ENCODE measurements at regions not wholly inside any gene's neighbourhood (a gene's known extent, or its start where the extent isn't known, plus 50 kb on each side); places are given as distances from the start of the nearest gene placed in this dataset.

DNA sequence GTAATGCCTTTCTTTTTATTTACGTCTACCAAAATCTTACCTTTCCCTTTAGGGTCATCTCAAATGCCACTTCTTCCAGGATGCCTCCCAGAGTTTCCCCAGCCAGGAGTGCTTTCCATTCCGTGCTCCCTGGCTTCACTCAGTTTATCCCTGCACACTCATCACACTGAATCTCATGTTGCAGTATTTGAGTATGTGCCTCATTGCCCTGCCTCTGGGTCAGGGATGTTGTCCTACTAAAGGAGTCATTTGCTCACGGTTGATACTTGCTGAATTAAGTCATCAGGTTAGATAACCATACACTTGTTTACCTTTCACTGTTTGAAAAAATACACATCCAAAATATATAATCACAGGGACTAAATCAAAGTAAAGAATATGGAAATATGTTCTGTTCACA is 356.2 kb upstream of the GATB start:
- WGBS (ENCODE audit: insufficient coverage, low lambda C conversion rate), result 80% methylated on average over 1 of the region's 3 CpGs
- no peaks in the 10 kb centered on the region for H3K9me3 ChIP-seq (ENCODE audit: control insufficient read depth, low read depth, low read length)
- no peaks in the 10 kb centered on the region for H3K36me3 ChIP-seq (ENCODE audit: control insufficient read depth, insufficient read depth, low read length)
- H3K27me3 ChIP-seq (ENCODE audit: control insufficient read depth, insufficient read depth, low read length), result no peaks in the 10 kb centered on the region
- H3K27ac ChIP-seq (ENCODE audit: low read length), result no peak overlapping the region
- no peak for DNase-seq
- no peak overlapping the region for H3K4me3 ChIP-seq (ENCODE audit: low read length)
- H3K4me1 ChIP-seq (ENCODE audit: control insufficient read depth, insufficient read depth, low read length), result no peaks in the 10 kb centered on the region

DNA sequence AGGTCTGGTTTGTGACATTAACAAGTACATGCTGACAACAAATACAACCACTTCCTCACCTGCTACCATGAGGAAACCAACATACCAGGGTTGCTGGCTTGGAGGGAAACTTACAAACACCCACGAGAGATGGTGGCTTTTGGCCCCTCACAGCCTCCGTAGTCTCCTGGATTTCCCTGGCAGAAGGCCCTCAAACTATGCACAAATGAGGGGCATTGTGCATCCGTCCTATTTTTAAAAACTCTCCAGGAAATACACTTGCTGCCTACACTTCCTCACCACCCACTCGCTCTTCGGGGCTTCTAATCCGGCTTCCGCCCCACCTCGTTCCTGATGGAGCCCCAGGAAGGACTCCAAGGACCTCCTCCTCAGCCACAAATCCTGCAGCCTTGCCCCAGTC is 355.0 kb upstream of the GATB start:
- H3K4me1 ChIP-seq (ENCODE audit: control insufficient read depth, insufficient read depth, low read length), result no peaks in the 10 kb centered on the region
- WGBS (ENCODE audit: insufficient coverage, low lambda C conversion rate), result 86% methylated on average over 2 of the region's 8 CpGs
- H3K27ac ChIP-seq (ENCODE audit: low read length), result no peak overlapping the region
- H3K9me3 ChIP-seq (ENCODE audit: control insufficient read depth, low read depth, low read length), result no peaks in the 10 kb centered on the region
- no peak for DNase-seq
- no peaks in the 10 kb centered on the region for H3K27me3 ChIP-seq (ENCODE audit: control insufficient read depth, insufficient read depth, low read length)
- no peaks in the 10 kb centered on the region for H3K36me3 ChIP-seq (ENCODE audit: control insufficient read depth, insufficient read depth, low read length)
- no peak overlapping the region for H3K4me3 ChIP-seq (ENCODE audit: low read length)

DNA sequence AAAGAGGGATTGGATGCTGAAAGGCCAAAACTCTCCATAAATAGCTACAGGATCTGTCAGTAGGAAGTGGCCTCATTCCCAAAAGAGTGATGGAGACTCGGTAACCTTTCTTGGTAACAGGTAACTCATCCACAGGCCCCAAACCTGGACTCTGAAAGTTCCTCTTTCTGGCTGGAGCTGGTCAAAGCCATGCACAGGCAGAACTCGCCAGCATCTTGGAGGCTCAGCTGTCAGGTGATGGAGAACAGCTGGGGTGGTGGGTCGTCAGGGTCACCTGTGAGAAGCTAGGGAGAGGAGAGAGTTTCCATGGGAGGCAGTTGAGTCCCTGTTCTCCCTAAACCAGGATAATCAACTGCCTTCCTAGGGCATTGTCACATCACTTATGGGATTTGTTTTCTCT is 354.3 kb upstream of the GATB start:
- Histone ChIP-seq H3K27me3 (ENCODE audit: control insufficient read depth, insufficient read depth, low read length) (no peaks in the 10 kb centered on the region), H3K4me3 (ENCODE audit: low read length) (no peak overlapping the region), H3K27ac (ENCODE audit: low read length) (no peak overlapping the region), H3K9me3 (ENCODE audit: control insufficient read depth, low read depth, low read length) (no peaks in the 10 kb centered on the region), H3K36me3 (ENCODE audit: control insufficient read depth, insufficient read depth, low read length) (no peaks in the 10 kb centered on the region), H3K4me1 (ENCODE audit: control insufficient read depth, insufficient read depth, low read length) (no peaks in the 10 kb centered on the region)
- no CpG with 5 or more reads among the region's 3 CpGs for WGBS (ENCODE audit: insufficient coverage, low lambda C conversion rate)
- DNase-seq, result no peak

DNA sequence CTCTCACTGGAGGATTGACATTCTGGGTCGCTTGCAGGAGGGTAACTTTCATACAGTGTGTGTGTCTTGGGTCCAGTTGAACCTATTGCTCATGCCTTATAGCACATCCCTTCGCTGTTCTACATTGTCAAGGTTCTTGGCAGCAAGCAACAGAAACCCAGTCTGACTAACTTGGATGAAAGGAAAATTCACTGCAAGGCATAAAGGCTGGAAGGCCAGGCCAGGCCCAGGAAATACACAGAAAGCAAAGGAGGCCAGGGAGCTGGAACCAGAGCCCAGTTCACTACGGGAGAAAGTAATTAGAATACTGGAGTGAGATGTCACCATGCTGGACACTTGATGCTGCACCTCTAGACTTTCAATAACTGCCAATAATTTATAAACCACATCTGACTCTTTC is 353.8 kb upstream of the GATB start:
- Histone ChIP-seq H3K4me3 (ENCODE audit: low read length) (no peak overlapping the region), H3K36me3 (ENCODE audit: control insufficient read depth, insufficient read depth, low read length) (no peaks in the 10 kb centered on the region), H3K27ac (ENCODE audit: low read length) (no peak overlapping the region), H3K9me3 (ENCODE audit: control insufficient read depth, low read depth, low read length) (no peaks in the 10 kb centered on the region), H3K4me1 (ENCODE audit: control insufficient read depth, insufficient read depth, low read length) (no peaks in the 10 kb centered on the region), H3K27me3 (ENCODE audit: control insufficient read depth, insufficient read depth, low read length) (no peaks in the 10 kb centered on the region)
- DNase-seq, result no peak
- WGBS (ENCODE audit: insufficient coverage, low lambda C conversion rate), result no CpG with 5 or more reads among the region's 3 CpGs

DNA sequence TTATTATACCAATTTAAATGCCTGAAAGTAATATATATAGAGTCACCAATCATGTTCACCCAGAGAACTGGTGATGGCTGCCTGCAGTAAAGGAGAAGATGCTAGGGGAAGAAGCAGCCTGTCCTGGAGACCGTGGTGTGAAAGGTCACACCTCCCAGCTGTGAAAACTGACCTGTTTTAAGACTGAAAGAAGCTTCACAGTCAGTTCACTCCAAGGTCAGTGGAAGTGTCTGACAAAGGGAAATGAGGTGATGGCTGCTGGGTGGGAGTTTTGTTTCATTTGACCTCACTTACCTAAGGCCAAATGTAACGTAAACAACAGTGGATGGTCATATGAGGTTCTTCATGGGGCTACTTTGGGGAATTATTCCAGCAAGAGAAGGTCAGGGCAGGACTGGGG is 352.1 kb upstream of the GATB start:
- Histone ChIP-seq H3K4me3 (ENCODE audit: low read length) (no peak overlapping the region), H3K27me3 (ENCODE audit: control insufficient read depth, insufficient read depth, low read length) (no peaks in the 10 kb centered on the region), H3K27ac (ENCODE audit: low read length) (no peak overlapping the region), H3K9me3 (ENCODE audit: control insufficient read depth, low read depth, low read length) (no peaks in the 10 kb centered on the region), H3K4me1 (ENCODE audit: control insufficient read depth, insufficient read depth, low read length) (no peaks in the 10 kb centered on the region), H3K36me3 (ENCODE audit: control insufficient read depth, insufficient read depth, low read length) (no peaks in the 10 kb centered on the region)
- no CpG with 5 or more reads among the region's 2 CpGs for WGBS (ENCODE audit: insufficient coverage, low lambda C conversion rate)
- no peak for DNase-seq

DNA sequence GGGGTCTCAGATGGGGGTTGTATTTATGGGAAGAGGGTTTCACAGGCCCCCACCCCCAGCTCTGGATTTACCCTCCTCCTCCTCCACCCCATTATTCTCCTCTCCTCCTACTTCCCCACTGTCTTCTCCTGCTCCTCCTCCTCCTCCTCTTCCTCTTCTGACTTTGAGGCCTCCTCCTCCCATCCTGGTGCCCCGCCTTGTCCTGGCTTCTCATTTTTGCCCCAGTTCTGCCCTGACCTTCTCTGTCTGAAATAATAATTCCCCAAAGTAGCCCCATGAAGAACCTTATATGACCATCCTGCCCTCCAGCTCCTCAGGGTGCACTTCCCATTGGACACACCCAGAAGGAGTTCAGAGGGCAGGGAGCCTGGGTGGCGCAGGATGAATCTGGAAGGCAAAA is 351.4 kb upstream of the GATB start:
- no peak for DNase-seq
- Histone ChIP-seq H3K36me3 (ENCODE audit: control insufficient read depth, insufficient read depth, low read length) (no peaks in the 10 kb centered on the region), H3K4me3 (ENCODE audit: low read length) (no peak overlapping the region), H3K4me1 (ENCODE audit: control insufficient read depth, insufficient read depth, low read length) (no peaks in the 10 kb centered on the region), H3K27ac (ENCODE audit: low read length) (no peak overlapping the region), H3K9me3 (ENCODE audit: control insufficient read depth, low read depth, low read length) (no peaks in the 10 kb centered on the region), H3K27me3 (ENCODE audit: control insufficient read depth, insufficient read depth, low read length) (no peaks in the 10 kb centered on the region)
- WGBS (ENCODE audit: insufficient coverage, low lambda C conversion rate), result 100% methylated on average over 1 of the region's 2 CpGs

DNA sequence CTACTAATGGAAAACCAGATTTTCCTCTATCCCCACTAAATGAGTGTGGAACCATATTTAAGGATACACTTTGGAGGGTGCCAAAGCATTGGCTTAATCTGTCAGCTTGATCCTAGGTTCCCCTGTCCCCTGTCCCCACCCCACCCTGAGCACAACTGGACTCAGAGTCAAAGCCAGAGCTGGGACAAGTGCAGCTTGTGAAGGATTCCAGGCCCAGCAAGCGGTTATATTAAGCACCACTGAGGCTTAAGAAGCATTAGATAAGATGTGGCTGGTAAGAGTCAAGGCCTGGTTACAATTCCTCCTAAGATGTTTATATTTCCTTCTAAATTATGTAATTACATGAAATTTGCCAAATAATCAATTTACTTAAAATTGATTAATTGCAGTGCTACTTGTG is 350.0 kb upstream of the GATB start:
- Histone ChIP-seq H3K27ac (ENCODE audit: low read length) (no peak overlapping the region), H3K4me3 (ENCODE audit: low read length) (no peak overlapping the region), H3K36me3 (ENCODE audit: control insufficient read depth, insufficient read depth, low read length) (no peaks in the 10 kb centered on the region), H3K27me3 (ENCODE audit: control insufficient read depth, insufficient read depth, low read length) (no peaks in the 10 kb centered on the region), H3K4me1 (ENCODE audit: control insufficient read depth, insufficient read depth, low read length) (no peaks in the 10 kb centered on the region), H3K9me3 (ENCODE audit: control insufficient read depth, low read depth, low read length) (no peaks in the 10 kb centered on the region)
- DNase-seq, result no peak
- no CpG with 5 or more reads among the region's 1 CpG for WGBS (ENCODE audit: insufficient coverage, low lambda C conversion rate)

DNA sequence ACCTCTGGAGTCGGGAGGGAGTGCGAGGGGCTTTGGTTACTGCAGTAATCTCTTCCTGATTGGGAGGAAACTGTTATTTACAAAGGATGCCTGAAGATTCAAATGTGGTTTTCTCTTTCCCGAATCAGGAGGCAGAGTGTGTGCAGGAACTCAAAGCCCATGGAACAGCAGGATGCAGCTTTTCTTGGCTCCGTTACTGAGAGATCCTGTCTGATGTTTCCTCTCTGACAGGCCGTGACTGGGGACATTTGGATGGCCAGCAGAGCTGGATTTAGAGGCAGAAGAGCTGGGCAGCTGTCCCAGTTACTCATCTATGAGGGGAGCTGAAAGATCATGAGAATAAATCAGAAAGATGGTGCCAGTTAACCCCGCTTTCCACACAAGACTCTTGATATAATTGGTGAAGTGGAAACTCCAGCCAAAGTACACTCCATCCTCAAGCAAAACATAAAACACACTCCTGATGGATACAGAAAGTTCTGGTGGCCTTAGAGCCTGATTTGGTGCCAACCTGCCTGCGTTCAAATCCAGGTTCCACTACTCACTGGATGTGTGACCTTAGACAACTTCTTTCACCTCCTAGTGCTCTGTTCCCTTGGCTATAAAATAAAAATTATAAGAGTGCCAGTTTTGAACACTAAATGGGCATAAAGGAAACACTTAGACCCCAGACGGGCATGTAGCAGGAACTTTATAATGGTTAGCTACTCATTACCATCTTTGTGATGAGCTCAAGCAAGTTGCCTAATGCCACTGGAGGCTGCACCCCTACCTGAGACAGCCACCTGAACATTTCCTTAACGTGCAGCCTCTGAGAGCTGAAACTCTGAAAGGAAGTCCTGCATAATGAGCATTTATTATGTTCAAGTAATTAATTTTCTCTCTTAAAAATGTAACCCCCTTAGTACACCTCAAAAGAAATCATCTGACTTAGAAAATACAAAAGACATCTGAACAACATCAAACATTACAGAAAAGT is 349.0 kb upstream of the GATB start:
- no peak overlapping the region for H3K4me3 ChIP-seq (ENCODE audit: low read length)
- H3K27ac ChIP-seq (ENCODE audit: low read length), result no peak overlapping the region
- H3K9me3 ChIP-seq (ENCODE audit: control insufficient read depth, low read depth, low read length), result no peaks in the 10 kb centered on the region
- DNase-seq, result peak in 1 of 2 donors; percentile 13
- no CpG with 5 or more reads among the region's 9 CpGs for WGBS (ENCODE audit: insufficient coverage, low lambda C conversion rate)
- H3K36me3 ChIP-seq (ENCODE audit: control insufficient read depth, insufficient read depth, low read length), result no peaks in the 10 kb centered on the region
- H3K4me1 ChIP-seq (ENCODE audit: control insufficient read depth, insufficient read depth, low read length), result no peaks in the 10 kb centered on the region
- no peaks in the 10 kb centered on the region for H3K27me3 ChIP-seq (ENCODE audit: control insufficient read depth, insufficient read depth, low read length)

DNA sequence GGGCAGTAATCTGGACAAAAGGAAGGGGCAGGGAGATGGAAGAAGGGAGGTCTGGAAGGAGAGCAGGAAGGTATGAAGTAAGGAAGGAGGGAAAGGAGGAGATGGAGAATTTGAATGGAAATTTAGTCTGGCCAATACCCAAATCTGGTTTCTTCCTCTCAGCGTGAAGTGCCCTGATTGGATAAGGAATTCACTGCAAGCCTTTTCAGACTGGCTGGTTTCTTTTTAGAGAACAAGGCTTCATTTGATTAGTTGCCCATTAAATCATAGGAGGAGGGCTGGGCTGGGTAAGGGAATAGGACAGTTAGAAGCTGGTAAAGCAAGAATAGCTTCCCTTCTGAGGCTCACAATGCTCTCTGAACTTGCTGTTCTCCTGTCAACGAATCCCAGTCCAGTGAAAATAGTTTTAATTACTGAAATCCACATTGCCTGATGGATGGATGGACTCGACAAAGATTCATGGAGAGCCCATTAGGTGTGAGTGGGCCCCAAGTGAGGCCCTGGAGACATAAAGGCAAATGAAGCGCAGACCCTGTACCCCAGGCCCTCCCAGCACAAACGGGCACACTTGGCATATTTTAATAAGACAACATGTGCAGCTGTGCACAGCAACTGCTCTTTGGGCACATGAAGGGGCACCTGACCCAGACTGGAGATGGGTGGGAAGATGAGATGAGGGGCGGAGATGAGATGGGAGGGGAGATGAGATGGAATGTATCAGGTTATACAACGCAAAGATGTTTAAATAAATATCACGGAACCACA is 347.1 kb upstream of the GATB start:
- DNase-seq, result no peak
- Histone ChIP-seq H3K36me3 (ENCODE audit: control insufficient read depth, insufficient read depth, low read length) (no peaks in the 10 kb centered on the region), H3K9me3 (ENCODE audit: control insufficient read depth, low read depth, low read length) (no peaks in the 10 kb centered on the region), H3K27me3 (ENCODE audit: control insufficient read depth, insufficient read depth, low read length) (no peaks in the 10 kb centered on the region), H3K4me3 (ENCODE audit: low read length) (no peak overlapping the region), H3K27ac (ENCODE audit: low read length) (no peak overlapping the region), H3K4me1 (ENCODE audit: control insufficient read depth, insufficient read depth, low read length) (peaks cover 10% of the 10 kb centered on the region)
- 84% methylated on average over 5 of the region's 8 CpGs for WGBS (ENCODE audit: insufficient coverage, low lambda C conversion rate)

DNA sequence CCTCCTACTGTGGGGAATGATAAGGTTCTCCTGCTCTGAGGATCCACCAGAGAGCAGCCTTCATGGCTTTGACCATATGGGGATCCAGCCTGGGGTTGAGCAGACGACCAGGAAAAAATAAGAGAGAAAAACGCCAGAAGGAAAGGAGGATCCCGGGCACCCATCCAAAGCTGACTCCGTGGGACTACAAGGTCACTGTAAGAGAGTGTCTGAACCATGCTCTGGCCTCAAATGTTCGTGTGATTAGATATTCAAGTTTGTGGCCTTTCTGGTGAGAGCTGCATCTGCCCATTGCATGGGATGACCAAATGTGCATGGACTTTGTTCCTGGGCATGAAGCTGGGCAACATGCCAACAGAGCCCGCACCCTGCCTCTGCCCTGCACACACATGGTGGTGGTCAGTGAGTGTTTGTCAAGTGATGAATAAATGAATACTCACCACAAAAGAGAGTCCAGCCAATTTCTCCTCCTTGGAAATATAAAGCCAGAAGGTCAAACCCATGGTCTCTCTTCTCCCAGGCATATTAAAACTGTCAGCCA is 346.0 kb upstream of the GATB start:
- DNase-seq, result no peak
- no peak overlapping the region for H3K4me3 ChIP-seq (ENCODE audit: low read length)
- no peaks in the 10 kb centered on the region for H3K36me3 ChIP-seq (ENCODE audit: control insufficient read depth, insufficient read depth, low read length)
- no peaks in the 10 kb centered on the region for H3K27me3 ChIP-seq (ENCODE audit: control insufficient read depth, insufficient read depth, low read length)
- H3K4me1 ChIP-seq (ENCODE audit: control insufficient read depth, insufficient read depth, low read length), result peaks cover 18% of the 10 kb centered on the region
- no peaks in the 10 kb centered on the region for H3K9me3 ChIP-seq (ENCODE audit: control insufficient read depth, low read depth, low read length)
- H3K27ac ChIP-seq (ENCODE audit: low read length), result no peak overlapping the region
- WGBS (ENCODE audit: insufficient coverage, low lambda C conversion rate), result 60% methylated on average over 1 of the region's 6 CpGs

Data from large intestine (tissue), 3 donors.